ENCODE measurements at regions not wholly inside any gene's neighbourhood (a gene's known extent, or its start where the extent isn't known, plus 50 kb on each side); places are given as distances from the start of the nearest gene placed in this dataset.

DNA sequence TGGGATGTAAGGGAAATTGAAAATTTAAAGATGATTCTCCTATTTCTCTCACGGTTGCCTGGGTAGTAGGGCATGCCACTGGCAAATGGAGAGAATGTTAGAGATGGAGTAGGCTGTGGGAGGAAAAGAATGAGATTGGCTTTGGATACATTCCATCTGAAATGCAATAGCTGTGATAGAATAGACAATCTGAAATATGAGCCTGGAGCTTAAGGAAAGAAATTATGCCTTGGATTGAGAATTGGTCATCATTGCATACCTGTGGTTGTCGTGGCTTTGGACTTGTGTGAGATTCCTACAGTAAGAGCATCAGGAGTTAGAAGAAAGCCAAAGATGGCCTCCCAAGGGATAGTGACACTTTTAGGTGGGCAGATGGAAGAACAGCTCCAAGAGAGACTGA lies 305.1 kb upstream of the SLC10A2 start:
- TF ChIP-seq, protein P1, sequence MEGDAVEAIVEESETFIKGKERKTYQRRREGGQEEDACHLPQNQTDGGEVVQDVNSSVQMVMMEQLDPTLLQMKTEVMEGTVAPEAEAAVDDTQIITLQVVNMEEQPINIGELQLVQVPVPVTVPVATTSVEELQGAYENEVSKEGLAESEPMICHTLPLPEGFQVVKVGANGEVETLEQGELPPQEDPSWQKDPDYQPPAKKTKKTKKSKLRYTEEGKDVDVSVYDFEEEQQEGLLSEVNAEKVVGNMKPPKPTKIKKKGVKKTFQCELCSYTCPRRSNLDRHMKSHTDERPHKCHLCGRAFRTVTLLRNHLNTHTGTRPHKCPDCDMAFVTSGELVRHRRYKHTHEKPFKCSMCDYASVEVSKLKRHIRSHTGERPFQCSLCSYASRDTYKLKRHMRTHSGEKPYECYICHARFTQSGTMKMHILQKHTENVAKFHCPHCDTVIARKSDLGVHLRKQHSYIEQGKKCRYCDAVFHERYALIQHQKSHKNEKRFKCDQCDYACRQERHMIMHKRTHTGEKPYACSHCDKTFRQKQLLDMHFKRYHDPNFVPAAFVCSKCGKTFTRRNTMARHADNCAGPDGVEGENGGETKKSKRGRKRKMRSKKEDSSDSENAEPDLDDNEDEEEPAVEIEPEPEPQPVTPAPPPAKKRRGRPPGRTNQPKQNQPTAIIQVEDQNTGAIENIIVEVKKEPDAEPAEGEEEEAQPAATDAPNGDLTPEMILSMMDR (IDR thresholded peaks at IDR 0.05), result no peak
- no peak for TF ChIP-seq POLR2A (IDR thresholded peaks at IDR 0.05)
